PFSK-1 (cell line): ENCODE measurements at regions not wholly inside any gene's neighbourhood (a gene's known extent, or its start where the extent isn't known, plus 50 kb on each side); places are given as distances from the start of the nearest gene placed in this dataset.

Source experiments
- POLR2AphosphoS5 ChIP-seq: IDR thresholded peaks from 2 replicates; pipeline ENCODE4 v1.6.1; 2012; ENCODE audit warnings: low read depth, mild to moderate bottlenecking, control low read depth, low read length, moderate library complexity
- SIN3A ChIP-seq: IDR thresholded peaks from 2 replicates; pipeline ENCODE4 v1.6.1; 2012; ENCODE audit warnings: mild to moderate bottlenecking, low read length, moderate library complexity, borderline replicate concordance; ENCODE audit not compliant: insufficient read depth
- TAF1 ChIP-seq: IDR thresholded peaks from 2 replicates; pipeline ENCODE4 v1.6.1; 2012; ENCODE audit warnings: low read length, control low read depth, borderline replicate concordance; ENCODE audit not compliant: insufficient read depth
- TF ChIP-seq, protein P1 (sequence below), 2 experiments: IDR thresholded peaks; 2 replicates each; pipeline versions ENCODE4 v1.6.1 to v1.8.0; 2011 to 2012; ENCODE audit warnings: low read depth in 2 of 2, low read length in 2 of 2, control low read depth in 1 of 2, inconsistent platforms in 1 of 2, mild to moderate bottlenecking in 1 of 2, moderate library complexity in 1 of 2; ENCODE audit not compliant: insufficient read depth in 1 of 2

DNA sequence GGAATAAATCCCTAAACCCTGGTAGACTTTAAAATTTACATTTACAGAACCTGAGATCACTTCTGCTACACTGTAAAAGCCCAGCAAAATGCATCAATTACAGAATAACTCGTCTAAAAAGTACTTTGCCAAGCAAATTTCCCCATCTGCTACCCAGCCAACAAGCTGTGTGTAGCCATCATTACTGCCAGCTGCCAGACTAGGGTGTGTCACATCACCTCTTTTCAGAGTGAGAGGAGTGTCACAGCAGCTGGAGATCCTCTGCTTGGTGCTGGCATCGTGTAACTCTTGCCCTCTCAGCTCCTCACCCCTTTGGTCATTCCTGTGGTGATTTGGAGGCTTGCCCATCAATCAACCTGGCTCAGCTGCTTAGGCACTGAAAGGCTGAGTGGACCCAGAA is 340.4 kb upstream of the MMADHC start:
- TF ChIP-seq, protein P1, sequence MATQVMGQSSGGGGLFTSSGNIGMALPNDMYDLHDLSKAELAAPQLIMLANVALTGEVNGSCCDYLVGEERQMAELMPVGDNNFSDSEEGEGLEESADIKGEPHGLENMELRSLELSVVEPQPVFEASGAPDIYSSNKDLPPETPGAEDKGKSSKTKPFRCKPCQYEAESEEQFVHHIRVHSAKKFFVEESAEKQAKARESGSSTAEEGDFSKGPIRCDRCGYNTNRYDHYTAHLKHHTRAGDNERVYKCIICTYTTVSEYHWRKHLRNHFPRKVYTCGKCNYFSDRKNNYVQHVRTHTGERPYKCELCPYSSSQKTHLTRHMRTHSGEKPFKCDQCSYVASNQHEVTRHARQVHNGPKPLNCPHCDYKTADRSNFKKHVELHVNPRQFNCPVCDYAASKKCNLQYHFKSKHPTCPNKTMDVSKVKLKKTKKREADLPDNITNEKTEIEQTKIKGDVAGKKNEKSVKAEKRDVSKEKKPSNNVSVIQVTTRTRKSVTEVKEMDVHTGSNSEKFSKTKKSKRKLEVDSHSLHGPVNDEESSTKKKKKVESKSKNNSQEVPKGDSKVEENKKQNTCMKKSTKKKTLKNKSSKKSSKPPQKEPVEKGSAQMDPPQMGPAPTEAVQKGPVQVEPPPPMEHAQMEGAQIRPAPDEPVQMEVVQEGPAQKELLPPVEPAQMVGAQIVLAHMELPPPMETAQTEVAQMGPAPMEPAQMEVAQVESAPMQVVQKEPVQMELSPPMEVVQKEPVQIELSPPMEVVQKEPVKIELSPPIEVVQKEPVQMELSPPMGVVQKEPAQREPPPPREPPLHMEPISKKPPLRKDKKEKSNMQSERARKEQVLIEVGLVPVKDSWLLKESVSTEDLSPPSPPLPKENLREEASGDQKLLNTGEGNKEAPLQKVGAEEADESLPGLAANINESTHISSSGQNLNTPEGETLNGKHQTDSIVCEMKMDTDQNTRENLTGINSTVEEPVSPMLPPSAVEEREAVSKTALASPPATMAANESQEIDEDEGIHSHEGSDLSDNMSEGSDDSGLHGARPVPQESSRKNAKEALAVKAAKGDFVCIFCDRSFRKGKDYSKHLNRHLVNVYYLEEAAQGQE (IDR thresholded peaks at IDR 0.05; ENCODE audit: insufficient read depth in 1 of 2, low read depth in 2 of 2, low read length in 2 of 2): no peak
- TF ChIP-seq TAF1 (no peak), SIN3A (no peak), POLR2AphosphoS5 (no peak)
